Activated CD4-positive, CD25-positive, alpha-beta regulatory T cell (primary cell): ENCODE measurements at regions not wholly inside any gene's neighbourhood (a gene's known extent, or its start where the extent isn't known, plus 50 kb on each side); places are given as distances from the start of the nearest gene placed in this dataset.

ENCODE experiments used
- DNase-seq, 4 experiments: peaks; one replicate each; lab custom pipeline; 2025; lab: John Stamatoyannopoulos, UW

DNA sequence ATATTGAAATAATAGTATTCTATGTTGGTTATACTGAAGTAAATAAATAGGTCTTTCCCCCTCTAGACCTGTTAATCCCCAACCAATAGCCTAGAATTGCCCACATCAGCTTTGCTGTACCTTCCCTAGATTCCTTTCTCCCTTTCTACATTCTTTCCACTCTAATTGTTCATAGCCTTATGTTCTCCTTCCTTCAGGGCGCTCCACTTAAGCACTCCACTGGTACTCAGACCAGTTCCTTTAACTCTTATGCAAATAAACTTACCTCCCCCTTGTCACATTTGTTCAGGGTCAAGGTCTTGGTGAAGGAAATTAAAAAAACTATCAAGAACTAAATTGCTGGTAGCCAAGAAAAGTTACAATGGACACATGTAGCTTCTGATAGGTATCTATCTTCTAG, 294.8 kb downstream of the UTP18 start:
- DNase-seq: no peak

DNA sequence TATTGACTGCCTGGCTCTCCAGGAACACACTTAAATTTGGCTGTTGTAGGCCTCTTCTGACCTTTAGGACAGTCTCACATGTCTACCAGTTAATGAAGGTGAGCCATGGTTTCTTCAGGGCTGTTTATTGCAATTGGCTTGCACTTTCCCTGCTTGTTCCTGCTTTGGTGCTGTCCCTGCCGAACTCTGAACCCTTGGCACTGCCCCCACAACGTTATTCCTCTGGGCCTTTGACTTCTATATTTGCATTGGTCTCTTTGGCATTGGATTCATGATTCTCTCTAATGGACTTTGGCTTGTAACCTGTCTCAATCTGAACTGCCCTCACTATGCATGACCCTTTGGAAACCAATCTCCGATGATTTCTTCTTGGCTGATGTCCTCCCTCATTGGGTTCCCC, 299.4 kb downstream of the UTP18 start:
- no peak for DNase-seq

DNA sequence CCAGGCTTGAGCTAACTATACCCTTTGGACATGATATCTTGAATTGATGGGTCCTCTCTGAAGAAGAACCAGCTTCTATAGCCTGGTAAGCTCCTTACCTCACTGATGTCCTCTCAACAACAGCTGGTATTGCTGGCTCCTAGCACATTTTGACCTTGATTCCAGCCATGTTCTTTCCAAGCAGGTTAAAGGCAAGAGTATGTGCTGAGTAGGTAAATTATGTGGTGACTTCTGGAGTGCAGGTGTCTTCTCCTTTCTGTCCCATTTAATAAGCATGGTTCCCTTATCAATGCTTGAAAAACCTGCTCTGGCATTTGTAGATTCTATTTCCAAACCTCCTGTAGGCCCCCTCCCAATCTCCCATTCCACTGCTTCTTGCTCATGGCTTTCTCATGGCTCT, 300.1 kb downstream of the UTP18 start:
- DNase-seq: no peak

GRCh38 chr17:51563961-51564360, 303.6 kb downstream of the UTP18 start:
- no peak for DNase-seq

- DNase-seq: no peak
Measured at GRCh38 chr17:51572115-51572514, 311.8 kb downstream of the UTP18 start.
